Naive thymus-derived CD4-positive, alpha-beta T cell (primary cell): ENCODE measurements at regions not wholly inside any gene's neighbourhood (a gene's known extent, or its start where the extent isn't known, plus 50 kb on each side); places are given as distances from the start of the nearest gene placed in this dataset.
"Not testable (repeated sequence)": the region's sequence is repeated elsewhere in the genome, so short reads cannot be mapped to it uniquely, and the experiment has no call there.

Experiments
- ATAC-seq: fragments of 150-1000 bp; cut with Tn5 transposase; 2 replicates; pipeline ENCODE4 v1.10.0; 2021; ENCODE audit warnings: mild to moderate bottlenecking, moderate library complexity
- CTCF ChIA-PET: fragments of 350-600 bp; sonication (Branson Sonifier 250); formaldehyde crosslinking; loops from one replicate; lab custom pipeline; 2021; ENCODE audit warnings: antibody characterized with exemption; lab: Charles Lee
- POLR2A ChIA-PET: fragments of 350-600 bp; sonication (Branson Sonifier 250); formaldehyde crosslinking; loops from one replicate; lab custom pipeline; 2021; ENCODE audit warnings: antibody characterized with exemption, inconsistent platforms; lab: Charles Lee
- DNase-seq, 9 donors: peaks; one replicate each; pipeline versions ENCODE4 v3.0.0 to v3.0.0-alpha.2; 2020 to 2022; ENCODE audit warnings: mixed read lengths in 1 of 9
- H3K27ac ChIP-seq: one replicate; pipeline ENCODE4 v1.7.0; 2013; ENCODE audit warnings: mild to moderate bottlenecking, low read depth, low read length, moderate library complexity
- H3K27me3 ChIP-seq, 2 donors: one replicate each; pipeline ENCODE4 v1.7.0; 2013; ENCODE audit warnings: low read length in 2 of 2, mild to moderate bottlenecking in 2 of 2, moderate library complexity in 2 of 2; ENCODE audit not compliant: control insufficient read depth in 2 of 2, insufficient read depth in 2 of 2
- H3K36me3 ChIP-seq, 3 experiments: 1 replicate in 2 of 3; 2 replicates in 1 of 3; pipeline ENCODE4 v1.7.0; 2013; ENCODE audit warnings: low read length in 3 of 3, mild to moderate bottlenecking in 3 of 3, moderate library complexity in 1 of 3; ENCODE audit not compliant: insufficient read depth in 3 of 3, control insufficient read depth in 2 of 3
- H3K4me1 ChIP-seq, 2 donors: one replicate each; pipeline ENCODE4 v1.7.0; 2013; ENCODE audit warnings: low read length in 2 of 2, mild to moderate bottlenecking in 2 of 2, moderate library complexity in 1 of 2; ENCODE audit not compliant: control insufficient read depth in 2 of 2, insufficient read depth in 2 of 2
- H3K4me3 ChIP-seq: 2 replicates; pipeline ENCODE4 v1.7.0; 2013; ENCODE audit warnings: mild to moderate bottlenecking, low read length
- H3K9me3 ChIP-seq, 3 experiments: 1 replicate in 2 of 3; 2 replicates in 1 of 3; pipeline ENCODE4 v1.7.0; 2013; ENCODE audit warnings: low read length in 3 of 3; ENCODE audit not compliant: control insufficient read depth in 2 of 3
- H3K27ac Mint-ChIP-seq, 9 donors: one replicate each; pipeline ENCODE4 v1.8.0; 2020 to 2022; ENCODE audit warnings: mixed read lengths in 9 of 9, mild to moderate bottlenecking in 8 of 9, moderate library complexity in 5 of 9, inconsistent platforms in 2 of 9
- H3K27me3 Mint-ChIP-seq, 5 donors: one replicate each; pipeline ENCODE4 v1.8.0; 2021 to 2022; ENCODE audit warnings: mixed read lengths in 5 of 5, mild to moderate bottlenecking in 1 of 5
- H3K36me3 Mint-ChIP-seq, 5 donors: one replicate each; pipeline ENCODE4 v1.8.0; 2020 to 2022; ENCODE audit warnings: mixed read lengths in 5 of 5, mild to moderate bottlenecking in 3 of 5, inconsistent platforms in 1 of 5
- H3K4me1 Mint-ChIP-seq, 7 donors: one replicate each; pipeline ENCODE4 v1.8.0; 2020 to 2022; ENCODE audit warnings: mixed read lengths in 7 of 7, mild to moderate bottlenecking in 3 of 7, inconsistent platforms in 1 of 7
- H3K4me3 Mint-ChIP-seq, 10 donors: one replicate each; pipeline ENCODE4 v1.8.0; 2020 to 2022; ENCODE audit warnings: mild to moderate bottlenecking in 10 of 10, mixed read lengths in 10 of 10, moderate library complexity in 6 of 10, inconsistent platforms in 2 of 10
- H3K9me3 Mint-ChIP-seq, 11 donors: one replicate each; pipeline ENCODE4 v1.8.0; 2020 to 2022; ENCODE audit warnings: mixed read lengths in 11 of 11, mild to moderate bottlenecking in 4 of 11, inconsistent platforms in 1 of 11, moderate library complexity in 1 of 11
- intact Hi-C, 2 donors: fragments of 100-400 bp; cut with micrococcal nuclease; formaldehyde crosslinking; loops; one replicate each; pipeline ENCODE4 v1.15.1; 2023

DNA sequence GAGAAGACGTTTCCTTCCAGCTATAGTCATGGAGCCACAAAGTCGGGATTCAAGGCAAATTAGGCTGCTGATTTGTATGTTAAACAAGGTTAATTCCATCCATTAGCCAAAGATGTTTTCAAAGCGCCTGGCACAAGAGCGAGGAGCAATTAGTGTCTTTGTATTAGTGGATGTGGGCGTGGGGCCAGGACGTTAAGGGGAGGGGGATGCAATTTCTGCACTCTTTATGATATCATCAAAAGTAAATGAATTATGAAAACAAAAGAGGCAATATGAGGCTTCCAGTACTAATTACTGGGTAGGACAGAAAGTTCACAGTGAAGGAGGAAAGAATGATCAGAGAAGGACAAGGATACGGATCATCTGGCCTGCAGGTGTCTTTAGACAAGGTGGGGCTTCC is 230.9 kb upstream of the MSX2 start:
- Mint-ChIP-seq H3K9me3 (peaks cover 4 to 18% (median 9%) of the 10 kb centered on the region in 11 donors), H3K4me3 (no peak overlapping the region), H3K4me1 (peaks cover 0 to 6% (median 0%) of the 10 kb centered on the region in 7 donors), H3K36me3 (peaks cover 0 to 8% (median 0%) of the 10 kb centered on the region in 5 donors), H3K27ac (no peak overlapping the region), H3K27me3 (no peaks in the 10 kb centered on the region)
- DNase-seq: no peak
- Histone ChIP-seq H3K27ac (no peak overlapping the region), H3K36me3 (no peaks in the 10 kb centered on the region), H3K27me3 (no peaks in the 10 kb centered on the region), H3K4me3 (no peak overlapping the region), H3K4me1 (no peaks in the 10 kb centered on the region), H3K9me3 (peaks cover 0 to 11% (median 0%) of the 10 kb centered on the region in 3 experiments)
- ATAC-seq: no peak
- ChIA-PET CTCF (no interaction called here), POLR2A (no interaction called here)
- intact Hi-C loops: no loop called here

DNA sequence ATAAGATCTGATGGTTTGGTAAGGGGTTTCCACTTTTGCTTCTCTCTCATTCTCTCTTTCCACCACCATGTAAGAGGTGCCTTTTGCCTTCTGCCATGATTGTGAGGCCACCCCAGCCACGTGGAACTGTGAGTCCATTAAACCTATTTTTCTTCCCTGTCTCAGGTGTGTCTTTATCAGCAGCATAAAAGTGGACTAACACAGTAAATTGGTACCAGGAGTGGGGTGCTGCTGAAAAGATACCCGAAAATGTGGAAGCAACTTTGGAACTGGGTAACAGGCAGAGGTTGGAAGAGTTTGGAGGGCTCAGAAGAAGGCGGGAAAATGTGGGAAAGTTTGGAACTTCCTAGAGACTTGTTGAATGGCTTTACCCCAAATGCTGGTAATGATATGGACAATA is 226.4 kb upstream of the MSX2 start:
- CTCF ChIA-PET, ATAC-seq, H3K36me3 Mint-ChIP-seq, H3K27me3 ChIP-seq, H3K4me3 Mint-ChIP-seq, H3K27ac ChIP-seq, H3K4me1 ChIP-seq, H3K4me3 ChIP-seq, H3K27ac Mint-ChIP-seq, DNase-seq, POLR2A ChIA-PET, H3K4me1 Mint-ChIP-seq, intact Hi-C loops, H3K36me3 ChIP-seq: not testable (repeated sequence)
- Mint-ChIP-seq H3K27me3 (peaks cover 0 to 16% (median 9%) of the 10 kb centered on the region in 5 donors), H3K9me3 (peaks cover 10 to 44% (median 20%) of the 10 kb centered on the region in 11 donors)
- peaks cover 0 to 19% (median 0%) of the 10 kb centered on the region in 3 experiments for H3K9me3 ChIP-seq

DNA sequence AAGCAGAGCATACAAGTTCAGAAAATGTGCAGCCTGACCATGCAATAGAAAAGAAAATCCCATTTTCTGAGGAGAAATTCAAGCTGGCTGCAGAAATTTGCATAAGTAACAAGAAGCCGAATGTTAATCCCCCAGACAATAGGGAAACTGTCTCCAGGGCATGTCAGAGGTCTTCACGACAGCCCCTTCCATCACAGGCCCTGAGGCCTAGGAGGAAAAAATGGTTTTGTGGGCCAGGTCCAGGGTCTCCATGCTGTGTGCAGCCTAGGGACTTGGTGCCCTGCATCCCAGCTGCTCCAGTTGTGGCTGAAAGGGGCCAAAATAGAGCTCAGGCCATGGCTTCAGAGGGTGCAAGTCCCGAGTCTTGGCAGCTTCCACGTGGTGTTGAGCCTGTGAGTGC is 225.8 kb upstream of the MSX2 start:
- CTCF ChIA-PET, ATAC-seq: not testable (repeated sequence)

DNA sequence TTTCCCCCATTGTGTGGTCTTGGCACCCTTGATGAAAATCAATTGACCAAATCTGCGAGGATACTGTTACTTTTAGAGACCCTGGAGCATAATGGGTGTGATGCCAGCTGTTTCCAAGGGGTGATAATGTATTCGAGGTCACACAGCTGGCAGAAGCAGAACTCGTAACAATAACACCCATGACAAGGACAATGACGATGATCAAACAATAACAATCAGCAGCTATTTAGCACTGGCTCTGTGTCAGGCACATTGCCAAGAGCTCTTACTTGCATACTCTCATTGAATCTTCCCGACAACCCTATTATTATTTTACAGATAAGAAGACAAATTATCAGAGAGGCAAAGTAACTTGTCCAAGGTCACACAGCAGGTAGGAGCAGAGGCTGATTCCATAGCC is 223.7 kb upstream of the MSX2 start:
- H3K4me3 ChIP-seq: no peak overlapping the region
- ChIA-PET CTCF (no interaction called here), POLR2A (no interaction called here)
- H3K36me3 Mint-ChIP-seq: peaks cover 0 to 8% (median 0%) of the 10 kb centered on the region in 5 donors
- no peaks in the 10 kb centered on the region for H3K36me3 ChIP-seq
- H3K27ac ChIP-seq: no peak overlapping the region
- no peaks in the 10 kb centered on the region for H3K4me1 ChIP-seq
- DNase-seq: no peak
- no peak for ATAC-seq
- H3K4me3 Mint-ChIP-seq: no peak overlapping the region
- no peaks in the 10 kb centered on the region for H3K27me3 ChIP-seq
- H3K4me1 Mint-ChIP-seq: peaks cover 0 to 3% (median 0%) of the 10 kb centered on the region in 7 donors
- H3K27me3 Mint-ChIP-seq: peaks cover 0 to 16% (median 9%) of the 10 kb centered on the region in 5 donors
- peaks cover 0 to 19% (median 0%) of the 10 kb centered on the region in 3 experiments for H3K9me3 ChIP-seq
- intact Hi-C loops: no loop called here
- H3K9me3 Mint-ChIP-seq: peaks cover 12 to 44% (median 21%) of the 10 kb centered on the region in 11 donors
- H3K27ac Mint-ChIP-seq: no peak overlapping the region

More for the DNA sequence above, 225.8 kb upstream of the MSX2 start:
- H3K4me1 ChIP-seq, POLR2A ChIA-PET, H3K36me3 Mint-ChIP-seq, H3K4me3 ChIP-seq, H3K36me3 ChIP-seq, DNase-seq, H3K27me3 ChIP-seq, intact Hi-C loops, H3K4me3 Mint-ChIP-seq, H3K4me1 Mint-ChIP-seq, H3K27ac ChIP-seq, H3K27ac Mint-ChIP-seq: not testable (repeated sequence)
- peaks cover 0 to 16% (median 9%) of the 10 kb centered on the region in 5 donors for H3K27me3 Mint-ChIP-seq
- H3K9me3 Mint-ChIP-seq: peaks cover 9 to 44% (median 21%) of the 10 kb centered on the region in 11 donors
- H3K9me3 ChIP-seq: peaks cover 0 to 19% (median 0%) of the 10 kb centered on the region in 3 experiments

DNA sequence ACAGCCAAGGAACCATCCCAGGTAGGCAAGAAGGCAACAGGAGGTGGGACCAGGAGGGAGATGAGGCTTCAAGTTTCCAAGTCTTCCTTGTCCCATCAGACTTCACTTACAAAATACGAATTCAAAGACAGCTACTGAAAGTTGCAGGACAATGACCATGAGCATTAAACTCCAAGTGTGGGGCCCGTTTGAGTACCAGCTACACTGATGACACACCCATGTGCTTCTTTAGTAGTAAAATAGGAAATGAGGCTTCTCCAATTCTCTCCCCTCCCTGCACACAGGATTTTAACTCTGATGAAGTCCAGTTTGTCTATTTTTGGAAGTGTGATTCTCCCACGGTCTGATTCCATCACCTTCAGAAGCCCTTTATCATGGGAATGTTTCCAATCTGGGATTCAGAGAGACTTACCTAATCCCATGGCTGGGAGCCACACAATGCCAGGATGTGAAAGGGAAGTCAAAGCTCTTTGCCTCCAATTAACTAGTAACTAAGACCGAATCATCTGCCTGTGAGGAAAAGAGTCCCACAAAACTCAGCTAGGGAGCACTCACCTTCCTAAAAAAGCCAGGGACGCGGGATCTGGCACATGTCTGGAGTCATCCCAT is 222.8 kb upstream of the MSX2 start:
- H3K9me3 Mint-ChIP-seq: peaks cover 10 to 40% (median 21%) of the 10 kb centered on the region in 11 donors
- H3K4me3 ChIP-seq: no peak overlapping the region
- CTCF ChIA-PET: no interaction called here
- H3K27me3 ChIP-seq: no peaks in the 10 kb centered on the region
- ATAC-seq (no peak), DNase-seq (no peak)
- H3K4me1 Mint-ChIP-seq: peaks cover 0 to 3% (median 0%) of the 10 kb centered on the region in 7 donors
- H3K4me3 Mint-ChIP-seq: no peak overlapping the region
- no peak overlapping the region for H3K27ac Mint-ChIP-seq
- H3K27ac ChIP-seq: no peak overlapping the region
- no peaks in the 10 kb centered on the region for H3K4me1 ChIP-seq
- intact Hi-C loops: no loop called here
- peaks cover 0 to 19% (median 0%) of the 10 kb centered on the region in 3 experiments for H3K9me3 ChIP-seq
- no peaks in the 10 kb centered on the region for H3K36me3 ChIP-seq
- peaks cover 0 to 20% (median 13%) of the 10 kb centered on the region in 5 donors for H3K27me3 Mint-ChIP-seq
- peaks cover 0 to 8% (median 0%) of the 10 kb centered on the region in 5 donors for H3K36me3 Mint-ChIP-seq
- POLR2A ChIA-PET: no interaction called here

DNA sequence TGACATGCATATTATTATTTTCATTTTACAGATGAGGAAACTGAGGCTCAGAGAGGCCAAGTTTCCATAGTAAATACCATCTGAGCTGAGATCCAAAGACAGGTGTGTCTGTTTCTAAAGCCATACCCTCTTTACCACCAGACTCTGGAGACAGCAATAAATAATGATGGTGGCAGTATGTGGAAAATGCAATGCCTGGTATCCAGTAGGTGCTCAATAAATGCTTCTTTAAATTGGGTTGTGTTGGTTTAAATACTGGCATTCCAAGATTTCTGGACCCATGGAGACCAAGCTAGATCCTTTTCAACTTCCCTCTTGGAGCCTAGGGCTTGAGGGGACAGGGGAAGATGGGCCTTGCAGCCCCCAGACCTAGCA is 221.3 kb upstream of the MSX2 start:
- Histone ChIP-seq H3K27ac (no peak overlapping the region), H3K36me3 (no peaks in the 10 kb centered on the region), H3K4me3 (no peak overlapping the region), H3K9me3 (peaks cover 0 to 12% (median 0%) of the 10 kb centered on the region in 3 experiments), H3K27me3 (no peaks in the 10 kb centered on the region), H3K4me1 (no peaks in the 10 kb centered on the region)
- intact Hi-C loops: no loop called here
- DNase-seq: no peak
- no peak for ATAC-seq
- ChIA-PET CTCF (no interaction called here), POLR2A (no interaction called here)
- peaks cover 0 to 3% (median 0%) of the 10 kb centered on the region in 7 donors for H3K4me1 Mint-ChIP-seq
- no peak overlapping the region for H3K4me3 Mint-ChIP-seq
- no peak overlapping the region for H3K27ac Mint-ChIP-seq
- peaks cover 5 to 29% (median 16%) of the 10 kb centered on the region in 11 donors for H3K9me3 Mint-ChIP-seq
- H3K36me3 Mint-ChIP-seq: peaks cover 0 to 3% (median 0%) of the 10 kb centered on the region in 5 donors
- H3K27me3 Mint-ChIP-seq: peaks cover 0 to 24% (median 13%) of the 10 kb centered on the region in 5 donors
